ENCODE measurements at regions not wholly inside any gene's neighbourhood (a gene's known extent, or its start where the extent isn't known, plus 50 kb on each side); places are given as distances from the start of the nearest gene placed in this dataset.

GRCh38 chr6:108737594-108738546, 110.4 kb upstream of the ARMC2 start:
- POLR2A ChIA-PET, result interaction anchor here (1.5 to 2.0 kb wide), 3 partner anchors 9 to 179 kb away, joined by 4 to 8 read pairs (median 4); no protein-coding TSS in a partner anchor

GRCh38 chr6:108738684-108739416, 109.4 kb upstream of the ARMC2 start:
- no peak for TF ChIP-seq CTCF (IDR thresholded peaks at IDR 0.05; ENCODE audit: unreplicated experiment)
- Mint-ChIP-seq H3K27me3 (ENCODE audit: insufficient read depth, unreplicated experiment) (no peaks in the 10 kb centered on the region), H3K36me3 (ENCODE audit: insufficient read depth, unreplicated experiment) (no peaks in the 10 kb centered on the region), H3K9me3 (ENCODE audit: unreplicated experiment) (no peaks in the 10 kb centered on the region), H3K27ac (ENCODE audit: low read depth, unreplicated experiment) (no peak overlapping the region), H3K4me3 (ENCODE audit: unreplicated experiment) (no peak overlapping the region), H3K4me1 (ENCODE audit: insufficient read depth, unreplicated experiment) (peaks cover 44% of the 10 kb centered on the region)
- no peak for DNase-seq (ENCODE audit: unreplicated experiment)
- ChIA-PET POLR2A (no interaction called here), CTCF (no interaction called here)
- no TSS peak for BruUV-seq (replicated peaks)
- intact Hi-C loops (cut with micrococcal nuclease), result loop anchor here (5.0 kb wide), 2 partner anchors 87 to 177 kb away; partner anchors contain the start of gene FOXO3

More at GRCh38 chr6:108737594-108738546, 110.4 kb upstream of the ARMC2 start:
- no peaks in the 10 kb centered on the region for H3K36me3 Mint-ChIP-seq (ENCODE audit: insufficient read depth, unreplicated experiment)
- no peak for TF ChIP-seq CTCF (IDR thresholded peaks at IDR 0.05; ENCODE audit: unreplicated experiment)
- no TSS peak for BruUV-seq (replicated peaks)
- intact Hi-C loops (cut with micrococcal nuclease), result loop anchor here (5.0 kb wide), 2 partner anchors 86 to 176 kb away; partner anchors contain the start of gene FOXO3
- peak; percentile 78 for DNase-seq (ENCODE audit: unreplicated experiment)
- no peaks in the 10 kb centered on the region for H3K27me3 Mint-ChIP-seq (ENCODE audit: insufficient read depth, unreplicated experiment)
- CTCF ChIA-PET, result interaction anchor here (0.6 to 1.6 kb wide), 2 partner anchors 9 to 44 kb away, joined by 4 read pairs; no protein-coding TSS in a partner anchor
- peak overlapping the region; percentile 18 for H3K27ac Mint-ChIP-seq (ENCODE audit: low read depth, unreplicated experiment)
- H3K9me3 Mint-ChIP-seq (ENCODE audit: unreplicated experiment), result no peaks in the 10 kb centered on the region
- no peak overlapping the region for H3K4me3 Mint-ChIP-seq (ENCODE audit: unreplicated experiment)
- H3K4me1 Mint-ChIP-seq (ENCODE audit: insufficient read depth, unreplicated experiment), result peaks cover 51% of the 10 kb centered on the region

- H3K9me3 Mint-ChIP-seq (ENCODE audit: unreplicated experiment), result no peaks in the 10 kb centered on the region
- H3K27me3 Mint-ChIP-seq (ENCODE audit: insufficient read depth, unreplicated experiment), result no peaks in the 10 kb centered on the region
- CTCF ChIA-PET, result interaction anchor here (0.6 to 0.7 kb wide), 3 partner anchors 23 to 104 kb away, joined by 3 to 5 read pairs (median 3); no protein-coding TSS in a partner anchor
- H3K27ac Mint-ChIP-seq (ENCODE audit: low read depth, unreplicated experiment), result no peak overlapping the region
- BruUV-seq (replicated peaks), result no TSS peak
- DNase-seq (ENCODE audit: unreplicated experiment), result peak; percentile 64
- no peak for TF ChIP-seq CTCF (IDR thresholded peaks at IDR 0.05; ENCODE audit: unreplicated experiment)
- POLR2A ChIA-PET, result interaction anchor here (0.6 to 0.7 kb wide), 2 partner anchors 128 to 418 kb away, joined by 3 read pairs; no protein-coding TSS in a partner anchor
- peaks cover 44% of the 10 kb centered on the region for H3K4me1 Mint-ChIP-seq (ENCODE audit: insufficient read depth, unreplicated experiment)
- intact Hi-C loops (cut with micrococcal nuclease), result loop anchor here (5.0 kb wide), 2 partner anchors 87 to 177 kb away; partner anchors contain the start of gene FOXO3
- H3K4me3 Mint-ChIP-seq (ENCODE audit: unreplicated experiment), result no peak overlapping the region
- no peaks in the 10 kb centered on the region for H3K36me3 Mint-ChIP-seq (ENCODE audit: insufficient read depth, unreplicated experiment)
Measured at GRCh38 chr6:108739496-108740330, 108.5 kb upstream of the ARMC2 start.

Measured in MCF 10A (cell line).